Mesenchymal stem cell (in vitro differentiated cells and primary cell): ENCODE measurements at regions not wholly inside any gene's neighbourhood (a gene's known extent, or its start where the extent isn't known, plus 50 kb on each side); places are given as distances from the start of the nearest gene placed in this dataset.
A peak's percentile ranks its signal among the peaks of the same experiment; 100 is the strongest.

Experiments used
- DNase-seq: peaks from one replicate; pipeline ENCODE4 v3.0.0-alpha.2; 2013
- H2AFZ ChIP-seq: one replicate; pipeline ENCODE4 v1.6.1; 2013; ENCODE audit warnings: low read depth, mild to moderate bottlenecking, control low read depth, inconsistent platforms, low read length, moderate library complexity
- H2AK5ac ChIP-seq: 2 replicates; pipeline ENCODE4 v1.6.1; 2013; ENCODE audit warnings: low read length, moderate library complexity, mild to moderate bottlenecking, inconsistent platforms; ENCODE audit not compliant: severe bottlenecking
- H2BK120ac ChIP-seq: one replicate; pipeline ENCODE4 v1.6.1; 2013; ENCODE audit warnings: low read depth, mild to moderate bottlenecking, inconsistent platforms, low read length, moderate library complexity
- H2BK12ac ChIP-seq, 2 experiments: one replicate each; pipeline ENCODE4 v1.6.1; 2013; ENCODE audit warnings: inconsistent platforms in 2 of 2, low read length in 2 of 2, mild to moderate bottlenecking in 2 of 2, moderate library complexity in 2 of 2, control low read depth in 1 of 2
- H2BK15ac ChIP-seq: one replicate; pipeline ENCODE4 v1.6.1; 2013; ENCODE audit warnings: mild to moderate bottlenecking, low read depth, inconsistent platforms; ENCODE audit not compliant: poor library complexity, severe bottlenecking
- H2BK5ac ChIP-seq: 2 replicates; pipeline ENCODE4 v1.6.1; 2013; ENCODE audit warnings: low read depth, mild to moderate bottlenecking, low read length, control low read depth, inconsistent platforms; ENCODE audit not compliant: poor library complexity, severe bottlenecking
- H3K14ac ChIP-seq, 2 experiments: one replicate each; pipeline ENCODE4 v1.6.1; 2013; ENCODE audit warnings: inconsistent platforms in 2 of 2, low read length in 2 of 2, control low read depth in 1 of 2, mild to moderate bottlenecking in 1 of 2, moderate library complexity in 1 of 2
- H3K18ac ChIP-seq, 2 experiments: one replicate each; pipeline ENCODE4 v1.6.1; 2013; ENCODE audit warnings: inconsistent platforms in 2 of 2, low read length in 2 of 2, control low read depth in 1 of 2, low read depth in 1 of 2, mild to moderate bottlenecking in 1 of 2
- H3K23ac ChIP-seq, 2 experiments: one replicate each; pipeline ENCODE4 v1.6.1; 2013; ENCODE audit warnings: inconsistent platforms in 2 of 2, low read length in 2 of 2, mild to moderate bottlenecking in 2 of 2, moderate library complexity in 2 of 2, control low read depth in 1 of 2
- H3K27ac ChIP-seq: 2 replicates; pipeline ENCODE4 v1.5.1; 2013; ENCODE audit warnings: mild to moderate bottlenecking, moderate library complexity, low read length, control low read depth, inconsistent platforms; ENCODE audit not compliant: poor library complexity, severe bottlenecking
- H3K27me3 ChIP-seq, 2 experiments: 2 replicates each; pipeline versions ENCODE4 v1.6.1 to v1.7.0; 2013; ENCODE audit warnings: low read length in 2 of 2, mild to moderate bottlenecking in 2 of 2, moderate library complexity in 2 of 2, control low read depth in 1 of 2, inconsistent platforms in 1 of 2; ENCODE audit not compliant: control insufficient read depth in 1 of 2, insufficient read depth in 1 of 2
- H3K36me3 ChIP-seq, 2 experiments: 2 replicates each; pipeline versions ENCODE4 v1.6.1 to v1.7.0; 2013; ENCODE audit warnings: low read length in 2 of 2, control low read depth in 1 of 2, inconsistent platforms in 1 of 2, low read depth in 1 of 2, mild to moderate bottlenecking in 1 of 2; ENCODE audit not compliant: insufficient read depth in 2 of 2, control insufficient read depth in 1 of 2
- H3K4ac ChIP-seq, 2 experiments: one replicate each; pipeline ENCODE4 v1.6.1; 2013; ENCODE audit warnings: inconsistent platforms in 2 of 2, low read length in 2 of 2, mild to moderate bottlenecking in 2 of 2, moderate library complexity in 2 of 2, control low read depth in 1 of 2, low read depth in 1 of 2
- H3K4me1 ChIP-seq: 2 replicates; pipeline ENCODE4 v1.6.1; 2013; ENCODE audit warnings: low read depth, low read length, control low read depth; ENCODE audit not compliant: control insufficient read depth, insufficient read depth
- H3K4me2 ChIP-seq: 2 replicates; pipeline ENCODE4 v1.6.1; 2013; ENCODE audit warnings: low read length, mild to moderate bottlenecking, inconsistent platforms; ENCODE audit not compliant: poor library complexity, severe bottlenecking
- H3K4me3 ChIP-seq, 2 experiments: 2 replicates each; pipeline versions ENCODE4 v1.5.1 to v1.7.0; 2013; ENCODE audit warnings: low read length in 2 of 2, mild to moderate bottlenecking in 2 of 2, control low read depth in 1 of 2, low read depth in 1 of 2; ENCODE audit not compliant: insufficient read depth in 1 of 2
- H3K79me1 ChIP-seq: replicated peaks from 2 replicates; pipeline ENCODE4 v1.6.1; 2013; ENCODE audit warnings: mild to moderate bottlenecking, control low read depth, low read length, inconsistent platforms; ENCODE audit not compliant: poor library complexity, severe bottlenecking
- H3K9ac ChIP-seq: 2 replicates; pipeline ENCODE4 v1.7.0; 2013; ENCODE audit warnings: mild to moderate bottlenecking, low read length, moderate library complexity
- H3K9me3 ChIP-seq: 2 replicates; pipeline ENCODE4 v1.7.0; 2013; ENCODE audit warnings: mild to moderate bottlenecking, low read length; ENCODE audit not compliant: control insufficient read depth
- H4K8ac ChIP-seq: one replicate; pipeline ENCODE4 v1.6.1; 2013; ENCODE audit warnings: inconsistent platforms, mild to moderate bottlenecking, low read length, moderate library complexity
- H4K91ac ChIP-seq: one replicate; pipeline ENCODE4 v1.6.1; 2013; ENCODE audit warnings: mild to moderate bottlenecking, low read length, inconsistent platforms
- WGBS: methylation state at CpG from one replicate; pipeline ENCODE4 v1.1.7; 2013; ENCODE audit warnings: mixed read lengths; 5-methylcytosine and 5-hydroxymethylcytosine counted together

DNA sequence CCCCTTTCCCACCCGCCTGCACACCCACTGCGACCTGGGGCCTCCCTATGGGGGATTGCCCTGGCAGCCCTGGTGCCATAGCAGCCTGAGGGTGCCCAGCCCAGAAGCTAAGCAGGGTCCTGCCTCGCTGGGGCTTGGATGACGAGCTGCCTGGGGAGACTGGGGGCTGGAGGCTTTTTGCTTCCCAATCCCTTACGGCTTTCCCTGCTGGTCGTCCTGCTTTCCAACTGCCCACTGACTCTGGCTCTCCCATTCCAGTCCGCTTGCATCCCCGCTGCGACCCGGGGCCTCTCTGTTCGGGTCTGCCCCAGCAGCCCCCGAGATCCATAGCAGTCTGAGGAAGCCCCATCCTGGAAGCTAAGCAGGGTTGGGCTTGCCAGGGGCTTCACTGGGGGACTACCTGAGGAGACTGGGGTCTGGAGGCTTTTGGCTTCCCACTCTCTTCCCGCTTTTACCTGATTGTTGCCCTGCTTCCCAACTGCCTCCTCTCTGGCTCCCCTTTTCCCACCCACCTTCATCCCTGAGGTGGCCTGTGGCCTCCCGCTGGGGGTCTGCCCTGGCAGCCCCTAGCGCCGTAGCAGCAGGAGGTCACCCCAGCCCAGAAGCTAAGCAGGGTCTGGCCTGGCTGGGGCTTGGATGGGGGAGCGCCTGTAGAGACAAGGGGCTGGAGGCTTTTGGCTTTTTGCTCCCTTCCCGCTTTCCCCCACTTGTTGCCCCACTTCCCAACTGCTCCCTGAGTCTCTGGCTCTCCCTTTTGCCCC, 2292.8 kb downstream of the TP53TG3F start:
- no peak overlapping the region for H4K8ac ChIP-seq
- H3K14ac ChIP-seq, result no peak overlapping the region
- no peaks in the 10 kb centered on the region for H3K79me1 ChIP-seq
- no peaks in the 10 kb centered on the region for H3K4me1 ChIP-seq
- no peak overlapping the region for H2BK5ac ChIP-seq
- no peak overlapping the region for H2BK12ac ChIP-seq
- no peak overlapping the region for H2AK5ac ChIP-seq
- H3K4me3 ChIP-seq, result peak overlapping the region in 1 of 2 experiments; percentile 27
- H2BK120ac ChIP-seq, result no peak overlapping the region
- no peak overlapping the region for H3K9ac ChIP-seq
- no peak overlapping the region for H3K18ac ChIP-seq
- H2BK15ac ChIP-seq, result no peak overlapping the region
- no peaks in the 10 kb centered on the region for H3K36me3 ChIP-seq
- H3K23ac ChIP-seq, result no peak overlapping the region
- no peaks in the 10 kb centered on the region for H3K27me3 ChIP-seq
- no peak overlapping the region for H2AFZ ChIP-seq
- no peak overlapping the region for H3K27ac ChIP-seq
- WGBS, result 78% methylated on average over 16 of the region's 18 CpGs
- H3K4me2 ChIP-seq, result no peak overlapping the region
- DNase-seq, result no peak
- no peaks in the 10 kb centered on the region for H3K9me3 ChIP-seq
- no peak overlapping the region for H4K91ac ChIP-seq
- H3K4ac ChIP-seq, result no peak overlapping the region

DNA sequence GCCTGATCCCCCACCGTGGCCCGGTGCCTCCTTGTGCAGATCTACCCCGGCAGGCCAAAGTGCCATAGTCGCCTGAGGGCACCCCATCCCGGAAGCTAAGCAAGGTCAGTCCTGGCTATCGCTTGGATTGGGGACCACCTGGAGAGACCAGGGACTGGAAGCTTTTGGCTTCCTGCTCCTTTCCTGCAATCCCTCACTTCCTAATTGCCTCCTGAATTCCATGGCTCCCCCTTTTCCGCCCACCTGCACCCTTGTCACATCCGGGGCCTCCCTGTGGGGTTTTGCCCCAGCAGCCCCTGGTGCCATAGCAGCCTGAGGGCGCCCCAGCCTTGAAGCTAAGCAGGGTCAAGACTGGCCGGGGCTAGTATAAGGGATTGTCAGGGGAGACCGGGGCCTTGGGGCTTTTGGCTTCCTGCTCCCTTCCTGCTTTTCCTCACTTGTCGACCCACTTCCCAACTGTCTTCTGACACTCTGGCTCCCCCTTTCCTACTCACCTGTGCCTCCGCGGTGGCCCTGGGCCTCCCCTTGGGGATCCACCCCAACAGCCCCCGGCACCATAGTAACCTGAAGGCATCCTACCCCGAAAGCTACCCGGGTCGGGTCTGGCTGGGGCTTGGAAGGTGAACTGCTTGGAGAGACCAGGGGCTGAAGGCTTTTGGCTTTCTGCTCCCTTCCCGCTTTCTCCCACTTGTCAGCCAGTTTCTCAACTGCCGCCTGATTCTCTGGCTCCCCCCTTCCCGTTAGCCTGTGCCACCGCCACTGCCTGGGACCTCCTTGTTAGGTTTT, 2293.6 kb downstream of the TP53TG3F start:
- Histone ChIP-seq H2AFZ (no peak overlapping the region), H2AK5ac (no peak overlapping the region), H3K27me3 (no peaks in the 10 kb centered on the region), H3K14ac (no peak overlapping the region), H4K91ac (no peak overlapping the region), H3K9ac (no peak overlapping the region), H2BK15ac (no peak overlapping the region), H3K4ac (no peak overlapping the region), H4K8ac (no peak overlapping the region), H3K79me1 (no peaks in the 10 kb centered on the region), H3K4me2 (no peak overlapping the region), H3K4me1 (no peaks in the 10 kb centered on the region), H2BK120ac (no peak overlapping the region), H3K4me3 (peak overlapping the region in 1 of 2 experiments; percentile 27), H3K18ac (no peak overlapping the region), H2BK12ac (no peak overlapping the region), H3K36me3 (no peaks in the 10 kb centered on the region), H3K9me3 (no peaks in the 10 kb centered on the region), H3K27ac (no peak overlapping the region), H2BK5ac (no peak overlapping the region), H3K23ac (no peak overlapping the region)
- DNase-seq, result no peak
- WGBS, result 87% methylated on average over 21 of the region's 22 CpGs

DNA sequence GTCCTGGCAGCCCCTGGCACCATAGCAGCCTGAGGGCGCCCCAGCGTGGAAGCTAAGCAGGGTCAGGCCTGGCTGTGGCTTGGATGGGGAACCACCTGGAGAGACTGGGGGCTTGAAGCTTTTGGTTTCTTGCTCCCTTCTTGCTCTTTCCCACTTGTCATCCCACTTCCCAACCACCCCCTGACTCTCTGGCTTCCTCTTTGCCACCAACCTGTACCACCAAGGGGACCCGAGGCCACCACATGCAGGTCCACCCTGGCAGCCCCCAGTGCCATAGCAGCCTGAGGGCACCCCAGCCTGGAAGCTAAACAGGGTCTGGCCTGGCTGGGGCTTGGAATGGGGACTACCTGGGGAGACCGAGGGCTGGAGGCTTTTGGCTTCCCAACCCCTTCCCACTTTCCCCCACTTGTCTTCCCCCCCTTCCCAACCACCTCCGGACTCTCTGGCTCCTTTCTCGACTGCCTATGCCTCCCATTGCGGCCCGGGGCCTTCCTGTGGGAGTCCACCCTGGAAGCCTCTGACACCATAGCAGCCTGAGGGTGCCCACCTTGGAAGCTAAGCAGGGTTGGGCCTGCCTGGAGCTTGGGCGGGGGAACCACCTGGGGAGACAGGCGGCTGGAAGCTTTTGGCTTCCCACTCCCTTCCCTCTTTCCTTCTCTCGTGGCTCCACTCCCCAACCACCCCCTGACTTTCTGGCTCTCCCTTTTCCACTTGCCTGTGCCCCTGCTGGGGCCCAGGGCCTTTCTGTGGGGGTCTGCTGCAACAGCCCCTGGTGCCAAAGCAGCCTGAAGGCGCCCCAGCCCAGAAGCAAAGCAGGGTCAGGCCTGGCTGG, 2294.4 kb downstream of the TP53TG3F start:
- H2BK12ac ChIP-seq, result no peak overlapping the region
- H2AFZ ChIP-seq, result no peak overlapping the region
- no peak overlapping the region for H3K23ac ChIP-seq
- no peaks in the 10 kb centered on the region for H3K27me3 ChIP-seq
- H3K18ac ChIP-seq, result no peak overlapping the region
- no peak overlapping the region for H2BK15ac ChIP-seq
- H4K8ac ChIP-seq, result no peak overlapping the region
- no peaks in the 10 kb centered on the region for H3K4me1 ChIP-seq
- no peak overlapping the region for H2BK5ac ChIP-seq
- H3K27ac ChIP-seq, result no peak overlapping the region
- no peaks in the 10 kb centered on the region for H3K9me3 ChIP-seq
- H2BK120ac ChIP-seq, result no peak overlapping the region
- WGBS, result 78% methylated on average over 11 of the region's 12 CpGs
- no peak overlapping the region for H3K14ac ChIP-seq
- no peaks in the 10 kb centered on the region for H3K79me1 ChIP-seq
- H3K4me2 ChIP-seq, result no peak overlapping the region
- H4K91ac ChIP-seq, result no peak overlapping the region
- H3K36me3 ChIP-seq, result no peaks in the 10 kb centered on the region
- no peak for DNase-seq
- H3K4ac ChIP-seq, result no peak overlapping the region
- no peak overlapping the region for H2AK5ac ChIP-seq
- no peak overlapping the region for H3K4me3 ChIP-seq
- no peak overlapping the region for H3K9ac ChIP-seq
